PC-9 (cell line): ENCODE measurements at regions not wholly inside any gene's neighbourhood (a gene's known extent, or its start where the extent isn't known, plus 50 kb on each side); places are given as distances from the start of the nearest gene placed in this dataset.

ENCODE experiments used
- BruUV-seq: library from RNA; stranded (reverse); fragments of 400-500 nt; replicated peaks from 2 replicates; lab custom pipeline; 2021; lab: Mats Ljungman, UMichigan
- CTCF ChIA-PET: fragments of 300-600 bp; sonication (Branson Sonifier 250); formaldehyde crosslinking; loops from one replicate; lab custom pipeline; 2022; ENCODE audit warnings: antibody characterized with exemption; lab: Charles Lee
- POLR2A ChIA-PET: fragments of 300-600 bp; sonication (Branson Sonifier 250); formaldehyde crosslinking; loops from one replicate; lab custom pipeline; 2022; ENCODE audit warnings: antibody characterized with exemption; ENCODE audit not compliant: unreplicated experiment; lab: Charles Lee
- DNase-seq, 2 experiments: peaks; one replicate each; pipeline versions ENCODE4 v3.0.0 to v3.0.0-alpha.2; 2015 to 2022; ENCODE audit warnings: mixed read lengths in 1 of 2
- H2AFZ ChIP-seq: fragments of 200-600 bp; sonication (generic); 2 replicates; pipeline ENCODE4 v1.8.1; 2017; ENCODE audit warnings: antibody characterized with exemption
- H3F3A ChIP-seq: fragments of 200-600 bp; sonication (generic); 2 replicates; pipeline ENCODE4 v1.8.1; 2017; ENCODE audit warnings: antibody characterized with exemption, mild to moderate bottlenecking, low read depth; ENCODE audit not compliant: insufficient read depth
- H3K27ac ChIP-seq: fragments of 200-600 bp; sonication (generic); 2 replicates; pipeline ENCODE4 v1.6.1; 2016; ENCODE audit warnings: mixed run types
- H3K27me3 ChIP-seq: fragments of 200-600 bp; sonication (generic); 2 replicates; pipeline ENCODE4 v1.6.1; 2016; ENCODE audit warnings: low read depth, mixed run types; ENCODE audit not compliant: insufficient read depth
- H3K36me3 ChIP-seq: fragments of 200-600 bp; sonication (generic); 2 replicates; pipeline ENCODE4 v1.6.1; 2016; ENCODE audit warnings: low read depth, mixed run types
- H3K4me1 ChIP-seq: fragments of 200-600 bp; sonication (generic); replicated peaks from 2 replicates; pipeline ENCODE4 v1.6.1; 2016; ENCODE audit warnings: mixed run types; ENCODE audit not compliant: insufficient read depth
- H3K4me2 ChIP-seq: fragments of 200-600 bp; sonication (generic); 2 replicates; pipeline ENCODE4 v1.6.1; 2017; ENCODE audit warnings: mixed run types
- H3K4me3 ChIP-seq: fragments of 200-600 bp; sonication (generic); 2 replicates; pipeline ENCODE4 v1.6.1; 2016; ENCODE audit warnings: mixed run types
- H3K79me2 ChIP-seq: fragments of 200-600 bp; sonication (generic); 2 replicates; pipeline ENCODE4 v1.6.1; 2017; ENCODE audit warnings: low read depth, mixed run types
- H3K9me2 ChIP-seq: fragments of 200-600 bp; sonication (generic); 2 replicates; pipeline ENCODE4 v1.8.1; 2017; ENCODE audit warnings: mild to moderate bottlenecking; ENCODE audit not compliant: insufficient read depth
- H3K9me3 ChIP-seq: fragments of 200-600 bp; sonication (generic); 2 replicates; pipeline ENCODE4 v1.8.1; 2016; ENCODE audit warnings: low read depth; ENCODE audit not compliant: insufficient read depth
- H4K20me1 ChIP-seq: fragments of 200-600 bp; sonication (generic); 2 replicates; pipeline ENCODE4 v1.8.1; 2017; ENCODE audit not compliant: insufficient read depth
- CTCF ChIP-seq: fragments of 200-600 bp; sonication (generic); conservative IDR thresholded peaks from 2 replicates; pipeline ENCODE4 v1.6.1; 2017; ENCODE audit warnings: mixed run types, antibody characterized with exemption, mild to moderate bottlenecking, moderate library complexity
- EZH2 ChIP-seq: fragments of 200-600 bp; sonication (generic); IDR thresholded peaks from 2 replicates; pipeline ENCODE4 v1.8.0; 2017; ENCODE audit warnings: antibody characterized with exemption, low read depth
- intact Hi-C: fragments of 100-400 bp; cut with micrococcal nuclease; formaldehyde crosslinking; loops from one replicate; pipeline ENCODE4 v1.10.0; 2022; ENCODE audit not compliant: unreplicated experiment

DNA sequence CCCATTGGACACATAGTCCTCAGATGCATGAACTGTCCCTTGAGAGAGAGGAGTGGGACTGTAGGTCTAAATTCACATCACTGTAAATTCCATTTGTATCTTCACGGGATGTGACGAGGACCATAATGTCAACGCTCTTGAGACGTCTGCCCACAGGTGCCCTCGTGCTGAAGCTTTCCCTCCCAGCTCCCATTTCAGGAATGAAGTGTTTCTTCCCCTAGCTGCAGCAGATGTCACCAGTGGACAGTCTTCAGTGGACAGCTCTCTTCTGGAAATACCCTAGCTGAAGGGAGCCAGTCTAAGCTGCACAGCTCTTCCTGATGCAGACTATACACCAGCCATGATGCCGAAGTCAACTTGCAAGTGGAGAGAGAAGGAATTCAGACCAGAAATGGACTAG lies 217.4 kb upstream of the ECI2 start:
- ChIA-PET POLR2A (no interaction called here), CTCF (no interaction called here)
- no peak for TF ChIP-seq CTCF
- no peak for TF ChIP-seq EZH2
- no peak overlapping the region for H3K4me2 ChIP-seq
- H4K20me1 ChIP-seq, result no peaks in the 10 kb centered on the region
- no peaks in the 10 kb centered on the region for H3K36me3 ChIP-seq
- H3K27ac ChIP-seq, result no peak overlapping the region
- no peaks in the 10 kb centered on the region for H3K27me3 ChIP-seq
- no peak for DNase-seq
- no peak overlapping the region for H2AFZ ChIP-seq
- H3K9me2 ChIP-seq, result no peaks in the 10 kb centered on the region
- H3K4me1 ChIP-seq, result peaks cover 40% of the 10 kb centered on the region
- BruUV-seq, result no TSS peak
- H3F3A ChIP-seq, result peaks cover 16% of the 10 kb centered on the region; the same call in 1 of the 2 replicates
- no peak overlapping the region for H3K4me3 ChIP-seq
- intact Hi-C loops, result no loop called here
- H3K79me2 ChIP-seq, result no peaks in the 10 kb centered on the region
- H3K9me3 ChIP-seq, result no peaks in the 10 kb centered on the region

DNA sequence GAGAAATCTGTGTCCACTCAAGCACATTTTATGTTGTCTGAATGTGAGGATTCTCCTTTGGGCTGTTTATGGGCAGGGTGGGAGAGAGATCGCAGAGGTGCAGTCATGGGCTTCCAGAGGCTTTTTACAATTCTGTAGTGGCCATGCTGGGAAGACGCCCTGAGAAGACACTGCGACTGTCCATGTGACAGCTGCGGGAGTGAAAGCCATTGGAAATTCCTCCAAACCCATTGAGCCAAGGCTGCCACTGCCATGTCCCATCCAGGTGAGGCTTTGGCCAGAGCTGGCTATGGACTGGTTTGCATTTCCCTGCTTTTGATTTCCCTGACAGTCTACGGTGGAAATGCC lies 216.9 kb upstream of the ECI2 start:
- Histone ChIP-seq H3K79me2 (no peaks in the 10 kb centered on the region), H3K4me2 (peak overlapping the region; percentile 87), H3K27ac (peak overlapping the region; percentile 78), H3K9me2 (no peaks in the 10 kb centered on the region), H3K4me3 (peak overlapping the region; percentile 56; the same call in 1 of the 2 replicates), H3K4me1 (peaks cover 36% of the 10 kb centered on the region), H4K20me1 (no peaks in the 10 kb centered on the region), H3F3A (peaks cover 14% of the 10 kb centered on the region; the same call in 1 of the 2 replicates), H3K36me3 (no peaks in the 10 kb centered on the region), H2AFZ (peak overlapping the region; percentile 79), H3K27me3 (no peaks in the 10 kb centered on the region), H3K9me3 (no peaks in the 10 kb centered on the region)
- intact Hi-C loops, result no loop called here
- TF ChIP-seq CTCF (no peak), EZH2 (no peak)
- DNase-seq, result no peak
- TSS peak; percentile 26 for BruUV-seq
- ChIA-PET POLR2A (interaction anchor here (0.6 kb wide), 3 partner anchors 69 to 1033 kb away, joined by 3 to 12 read pairs (median 3); no protein-coding TSS in a partner anchor), CTCF (interaction anchor here (0.6 kb wide), 2 partner anchors 91 to 593 kb away, joined by 3 read pairs; no protein-coding TSS in a partner anchor)

DNA sequence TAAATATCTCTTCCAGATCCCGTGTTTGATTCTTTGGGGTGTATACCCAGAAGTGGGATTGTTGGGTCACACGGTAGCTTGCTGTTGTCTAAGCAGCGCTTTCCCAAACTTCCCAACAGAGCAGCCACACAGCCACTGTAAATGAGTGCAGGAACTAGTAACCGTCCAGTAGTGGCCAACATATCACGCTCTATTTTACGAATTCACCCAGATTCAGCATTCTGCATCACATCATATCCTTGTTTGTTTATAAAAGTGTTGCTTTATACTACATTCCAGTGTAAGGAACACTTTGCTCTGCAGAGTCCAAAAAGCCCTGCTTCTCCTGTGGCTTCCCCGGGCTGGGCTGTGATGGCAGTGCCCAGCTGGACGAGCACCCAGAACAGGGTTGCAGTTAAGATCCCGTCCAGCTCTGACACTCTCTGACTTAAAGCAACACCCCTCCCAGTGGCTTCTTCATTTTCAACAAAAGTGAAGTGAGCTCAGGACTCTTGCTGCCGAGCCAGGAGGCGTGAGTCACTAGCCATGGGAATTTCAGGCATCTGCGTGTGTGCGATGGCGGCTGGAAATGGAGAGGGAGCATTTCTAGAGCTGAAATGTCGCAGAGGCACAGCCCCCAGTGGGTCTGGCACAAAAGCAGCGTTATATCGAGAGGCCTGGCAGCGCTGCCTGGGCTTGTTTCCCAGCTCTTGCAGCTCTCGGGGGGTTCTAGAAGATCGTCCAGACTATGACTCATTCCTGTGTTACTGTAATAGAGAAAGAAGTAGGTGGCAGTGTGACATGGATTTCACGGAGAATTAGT lies 216.3 kb upstream of the ECI2 start:
- CTCF ChIA-PET, result interaction anchor here (0.6 kb wide), 2 partner anchors 92 to 593 kb away, joined by 3 read pairs; no protein-coding TSS in a partner anchor
- peak overlapping the region; percentile 56; the same call in 1 of the 2 replicates for H3K4me3 ChIP-seq
- no peaks in the 10 kb centered on the region for H3K9me2 ChIP-seq
- H3K27me3 ChIP-seq, result no peaks in the 10 kb centered on the region
- H3K36me3 ChIP-seq, result no peaks in the 10 kb centered on the region
- no peaks in the 10 kb centered on the region for H4K20me1 ChIP-seq
- H2AFZ ChIP-seq, result peak overlapping the region; percentile 79
- peaks cover 30% of the 10 kb centered on the region for H3K4me1 ChIP-seq
- DNase-seq, result peak; percentile 69 to 77
- POLR2A ChIA-PET, result interaction anchor here (0.5 to 0.6 kb wide), 5 partner anchors 64 to 1033 kb away, joined by 3 to 12 read pairs (median 4); no protein-coding TSS in a partner anchor
- TF ChIP-seq EZH2 (no peak), CTCF (no peak)
- peaks cover 8% of the 10 kb centered on the region; the same call in 1 of the 2 replicates for H3F3A ChIP-seq
- no TSS peak for BruUV-seq
- no peaks in the 10 kb centered on the region for H3K79me2 ChIP-seq
- peak overlapping the region; percentile 87 for H3K4me2 ChIP-seq
- intact Hi-C loops, result no loop called here
- no peaks in the 10 kb centered on the region for H3K9me3 ChIP-seq
- H3K27ac ChIP-seq, result peak overlapping the region; percentile 78
